Endothelial cell of umbilical vein (primary cell): ENCODE measurements at regions not wholly inside any gene's neighbourhood (a gene's known extent, or its start where the extent isn't known, plus 50 kb on each side); places are given as distances from the start of the nearest gene placed in this dataset.

Experiments
- CTCF ChIP-seq, 2 donors: IDR thresholded peaks; 1 replicate in 1 of 2; 2 replicates in 1 of 2; pipeline ENCODE4 v1.5.1; 2011; ENCODE audit warnings: low read length in 2 of 2, mild to moderate bottlenecking in 2 of 2, moderate library complexity in 2 of 2, control low read depth in 1 of 2, inconsistent platforms in 1 of 2, low read depth in 1 of 2; ENCODE audit not compliant: insufficient read depth in 1 of 2; ENCODE audit errors: extremely low read depth in 1 of 2
- FOS ChIP-seq: IDR thresholded peaks from 2 replicates; pipeline ENCODE4 v1.6.1; 2011; ENCODE audit warnings: mild to moderate bottlenecking, low read length, moderate library complexity, borderline replicate concordance; ENCODE audit not compliant: insufficient read depth
- GATA2 ChIP-seq: IDR thresholded peaks from 2 replicates; pipeline ENCODE4 v1.7.0; 2011; ENCODE audit warnings: low read depth, mild to moderate bottlenecking, moderate library complexity, mixed read lengths, low read length; ENCODE audit not compliant: insufficient read length, insufficient read depth
- JUN ChIP-seq: IDR thresholded peaks from 2 replicates; pipeline ENCODE4 v1.6.1; 2011; ENCODE audit warnings: borderline replicate concordance, low read depth; ENCODE audit not compliant: insufficient read length, insufficient read depth
- MAX ChIP-seq: IDR thresholded peaks from 2 replicates; pipeline ENCODE4 v1.6.1; 2011; ENCODE audit not compliant: insufficient read depth, insufficient read length
- MYC ChIP-seq: IDR thresholded peaks from one replicate; pipeline ENCODE4 v1.6.1; 2011; ENCODE audit warnings: mild to moderate bottlenecking, low read depth, low read length
- POLR2A ChIP-seq: IDR thresholded peaks from 2 replicates; pipeline ENCODE4 v1.6.1; 2012; ENCODE audit warnings: low read depth, mild to moderate bottlenecking, control low read depth, low read length

- TF ChIP-seq CTCF (IDR thresholded peaks at IDR 0.05; ENCODE audit: extremely low read depth in 1 of 2, insufficient read depth in 1 of 2, low read depth in 1 of 2, low read length in 2 of 2) (no peak), JUN (no peak), FOS (no peak), MAX (no peak), POLR2A (no peak), MYC (no peak), GATA2 (no peak)
Measured at GRCh38 chr17:27222515-27222914, 71.4 kb upstream of the WSB1 start.
